Effector CD4-positive, alpha-beta T cell (primary cell): ENCODE measurements at regions not wholly inside any gene's neighbourhood (a gene's known extent, or its start where the extent isn't known, plus 50 kb on each side); places are given as distances from the start of the nearest gene placed in this dataset.
"Not testable (repeated sequence)": the region's sequence is repeated elsewhere in the genome, so short reads cannot be mapped to it uniquely, and the experiment has no call there.

Experiments used
- DNase-seq: peaks from one replicate; pipeline ENCODE4 v3.0.0-alpha.2; 2020

DNA sequence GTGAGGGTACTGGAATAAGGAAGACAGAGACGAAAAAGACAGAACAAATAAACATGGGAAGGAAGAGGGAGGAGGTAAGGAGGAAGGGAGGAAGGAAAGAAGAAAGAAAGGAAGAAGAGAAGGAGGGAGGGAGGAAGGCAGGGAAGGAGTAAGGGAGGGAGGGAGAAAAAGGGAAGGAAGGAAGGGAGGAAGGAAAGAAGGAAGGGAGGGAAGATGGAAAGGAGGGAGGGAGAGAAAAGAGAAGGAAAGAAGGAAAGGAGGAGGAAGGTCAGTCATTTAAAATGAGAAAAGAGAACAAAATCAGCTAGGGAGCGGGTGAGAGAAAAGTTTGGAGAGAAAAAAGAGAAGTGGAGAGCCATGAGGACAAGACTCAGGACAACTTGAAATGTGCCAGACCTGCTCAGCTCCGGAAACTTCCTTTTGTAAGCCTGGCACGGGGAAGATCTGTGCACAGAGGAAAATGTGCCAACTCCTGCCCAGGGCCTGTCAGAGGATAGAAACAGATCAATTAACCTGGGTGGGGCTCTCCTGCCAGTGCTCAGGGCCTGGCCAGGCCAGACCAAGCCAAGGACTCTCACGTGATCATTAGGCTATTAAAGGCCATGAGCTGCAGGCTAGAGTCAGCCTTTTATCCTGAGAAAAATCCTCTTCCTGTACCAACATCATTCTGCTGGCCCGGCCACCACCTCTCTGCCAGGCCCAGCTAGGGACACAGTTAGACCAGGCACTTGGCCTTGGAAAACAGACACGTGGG lies 50.1 kb upstream of the BCL6 start:
- DNase-seq: no peak

DNA sequence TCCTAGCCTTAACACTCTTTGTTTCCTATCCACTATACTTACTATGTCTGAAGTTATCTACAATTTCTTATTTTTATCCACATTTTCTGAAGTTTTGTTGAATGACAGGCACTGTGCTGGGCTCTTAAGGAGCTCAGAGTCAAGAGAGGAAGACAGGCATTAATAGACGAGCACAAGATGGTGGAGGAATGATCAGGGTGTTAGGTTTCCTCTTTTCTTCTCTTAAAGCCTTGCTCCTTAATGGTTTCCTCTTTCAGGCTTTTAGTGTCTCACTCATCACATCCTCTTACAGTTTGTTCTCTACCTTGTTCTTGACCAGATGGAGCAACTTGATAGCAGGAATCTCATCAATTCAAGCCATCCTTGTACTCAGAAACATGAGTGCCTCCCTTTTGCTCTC lies 52.9 kb upstream of the BCL6 start:
- DNase-seq: no peak

DNA sequence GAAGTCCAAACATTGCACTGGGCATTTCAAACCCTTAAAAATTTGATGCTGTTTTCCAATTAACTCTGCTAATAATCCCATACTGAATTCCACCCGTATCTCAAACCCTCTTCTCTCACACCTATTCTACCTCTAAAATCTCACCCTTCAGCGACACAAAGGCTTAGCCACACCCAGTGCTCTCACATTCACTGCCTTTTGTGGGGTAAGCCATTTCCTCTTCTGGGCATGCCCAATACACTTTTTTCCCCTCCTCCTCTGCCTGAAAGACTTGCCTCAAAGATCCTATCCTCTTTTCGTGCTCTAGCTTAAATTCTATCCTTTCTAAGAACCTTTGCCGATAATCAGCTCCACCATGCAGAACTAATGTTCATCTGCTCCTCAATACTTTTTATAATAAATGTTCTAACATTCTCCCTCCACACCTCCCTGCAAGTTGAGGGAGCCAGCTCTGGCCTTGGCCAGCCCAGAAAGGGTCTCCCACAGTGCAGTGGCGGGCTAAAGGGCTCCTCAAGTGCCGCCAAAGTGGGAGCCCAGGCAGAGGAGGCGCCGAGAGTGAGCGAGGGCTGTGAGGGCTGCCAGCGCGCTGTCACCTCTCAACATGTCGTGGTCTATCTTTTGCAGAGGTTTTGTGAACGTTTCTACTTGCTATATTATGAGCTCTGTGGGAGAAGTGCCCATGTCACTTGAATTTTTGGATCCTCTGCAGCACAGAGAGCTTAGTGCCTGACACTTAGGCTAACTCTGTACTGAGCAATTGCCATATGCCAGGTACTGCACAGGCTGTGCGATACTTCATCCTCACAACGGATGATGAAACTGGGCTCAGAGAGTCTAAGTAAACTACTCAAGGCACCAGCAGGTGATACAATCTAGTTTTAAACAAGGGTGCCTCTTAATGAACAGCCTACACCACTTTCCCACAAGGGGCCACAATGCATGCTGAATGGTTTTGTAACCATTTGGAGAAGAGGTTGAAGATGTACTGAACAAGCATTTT lies 53.6 kb upstream of the BCL6 start:
- no peak for DNase-seq

- DNase-seq: no peak
Measured at GRCh38 chr3:187799942-187800641, 54.8 kb upstream of the BCL6 start.

- no peak for DNase-seq
Measured at GRCh38 chr3:187801152-187801551, 55.9 kb upstream of the BCL6 start.

DNA sequence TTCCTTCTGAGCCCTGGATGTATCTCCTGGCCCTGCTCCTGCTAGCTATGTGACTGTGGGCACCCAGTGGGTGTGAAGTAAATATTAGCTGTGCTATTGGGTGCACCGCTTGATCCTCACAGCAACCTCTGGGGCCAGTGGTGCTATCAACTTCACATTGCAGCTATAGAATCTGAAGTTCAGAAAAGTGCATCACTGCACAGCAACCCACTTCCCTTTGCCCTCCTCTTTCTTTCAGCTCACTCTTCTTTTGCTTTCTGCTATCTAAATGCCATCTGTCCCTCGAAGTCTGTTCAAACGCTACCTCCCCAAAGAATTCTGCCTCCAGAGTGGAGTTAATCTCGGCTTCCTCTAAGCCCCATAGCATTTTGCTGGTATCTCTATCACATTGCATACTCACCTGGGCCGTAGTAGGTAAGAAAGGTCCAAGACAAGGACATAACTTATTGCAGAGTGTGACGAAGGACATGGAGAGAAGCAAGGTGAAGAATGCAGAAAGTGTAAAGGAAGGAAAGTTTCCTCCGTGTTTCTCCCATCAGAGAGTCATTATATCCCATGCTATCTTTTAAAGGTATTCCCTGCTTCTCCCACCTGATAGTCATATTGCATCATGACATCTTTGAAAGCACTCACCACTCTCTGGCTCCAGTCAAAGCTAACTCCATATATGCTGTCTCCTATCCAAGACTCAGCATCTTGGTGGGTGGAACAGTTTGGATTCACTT lies 57.1 kb upstream of the BCL6 start:
- no peak for DNase-seq

DNA sequence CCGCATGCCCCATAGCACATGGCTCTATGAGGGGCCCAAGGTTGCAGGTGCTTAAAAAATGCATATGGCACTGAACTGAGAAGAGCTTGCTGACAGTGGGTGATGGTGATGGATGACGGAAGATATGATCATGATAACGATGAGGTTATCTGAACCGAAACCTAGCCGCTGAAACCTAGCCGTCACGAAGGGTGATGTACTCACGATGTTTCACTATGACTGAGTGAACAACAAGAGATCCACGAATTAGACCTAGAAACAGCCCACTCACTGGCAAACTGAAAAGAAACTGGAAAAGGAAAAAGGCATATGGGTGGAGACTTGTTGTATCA lies 57.6 kb upstream of the BCL6 start:
- DNase-seq: peak; percentile 8

DNA sequence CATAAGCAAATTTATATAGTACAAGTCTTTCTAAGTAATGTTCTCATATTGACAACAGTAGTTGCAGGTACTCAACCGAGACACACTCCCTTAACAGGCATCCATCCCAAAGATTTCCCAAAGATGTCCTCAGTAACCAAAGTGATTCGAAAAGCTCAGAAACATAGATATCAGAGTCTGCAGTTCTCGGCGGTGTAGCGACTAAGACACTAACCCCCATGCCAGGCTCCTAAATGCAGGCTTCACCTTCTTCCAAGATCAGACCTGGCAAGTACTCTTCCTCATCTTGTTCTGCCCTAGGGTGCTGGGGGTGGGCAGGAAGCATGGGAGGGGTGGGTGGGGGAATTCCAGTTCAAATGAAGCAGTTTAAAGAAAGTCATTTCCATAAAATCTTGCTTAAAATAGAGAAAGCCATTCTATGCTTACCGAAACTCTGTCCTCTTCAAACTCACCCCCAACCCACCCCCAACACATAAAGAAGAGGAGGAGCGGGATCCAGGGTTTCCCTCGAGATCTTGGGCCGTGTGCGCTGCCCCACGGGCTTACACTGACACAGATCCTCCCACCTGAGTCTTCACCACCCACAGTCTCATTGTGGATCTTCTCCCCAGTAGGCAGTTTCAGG lies 59.0 kb upstream of the BCL6 start:
- no peak for DNase-seq

- no peak for DNase-seq
Measured at GRCh38 chr3:187804745-187805121, 59.5 kb upstream of the BCL6 start.

GRCh38 chr3:187805774-187806173 lies 60.5 kb upstream of the BCL6 start:
- DNase-seq: no peak

DNA sequence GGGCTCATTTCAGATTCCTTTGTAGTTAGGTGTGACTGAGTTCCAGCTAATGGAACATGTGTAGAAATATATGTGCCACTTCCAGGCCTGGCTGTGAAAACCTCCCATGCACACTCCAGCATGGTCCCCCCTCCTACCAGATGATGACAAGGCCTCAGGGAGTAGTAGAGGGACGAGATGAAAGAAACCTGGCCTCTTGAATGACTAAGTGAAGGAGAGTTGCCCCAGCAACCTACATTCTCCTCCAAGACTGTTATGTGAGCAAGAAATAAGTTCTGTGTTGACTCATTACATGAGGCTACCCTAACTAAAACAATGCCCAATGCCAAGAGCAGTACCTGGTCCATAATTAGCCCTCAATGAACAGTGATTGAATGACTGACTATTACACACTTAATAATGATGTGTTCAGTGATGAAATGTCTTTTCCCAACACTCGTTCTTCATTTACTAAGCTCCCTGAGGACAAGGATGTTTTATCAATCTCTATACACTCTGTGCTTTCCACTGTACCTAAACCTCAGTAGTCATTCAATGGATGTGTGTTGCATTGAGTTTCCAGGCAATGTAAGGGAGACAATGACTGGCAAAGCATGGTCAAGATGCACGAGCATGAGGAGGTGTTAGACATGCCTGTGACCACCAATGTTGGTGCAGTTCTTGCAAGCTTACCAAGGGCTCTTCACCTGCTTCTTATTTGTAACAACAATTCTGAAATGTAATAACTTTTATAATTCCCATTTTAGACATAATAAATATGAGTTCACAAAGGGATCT lies 62.0 kb upstream of the BCL6 start:
- DNase-seq: no peak

DNA sequence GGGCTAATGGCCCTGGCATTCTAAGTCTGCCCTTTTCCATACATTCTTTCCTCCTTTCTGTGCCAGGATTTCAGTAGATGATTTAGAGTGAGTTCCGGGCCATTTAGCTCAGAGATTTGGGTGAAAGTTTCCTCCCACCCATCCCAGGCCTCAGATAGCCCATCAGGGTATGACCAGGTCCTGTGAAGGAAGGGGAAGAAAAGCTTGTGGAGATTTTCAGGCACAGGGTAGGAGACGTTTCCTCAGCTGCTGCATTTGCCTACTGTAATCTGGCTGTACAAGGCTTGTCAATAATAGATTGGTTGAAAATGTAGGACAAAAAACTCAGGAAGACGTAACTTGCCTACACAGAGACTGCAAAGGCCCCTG lies 63.2 kb upstream of the BCL6 start:
- DNase-seq: no peak

- no peak for DNase-seq
Measured at GRCh38 chr3:187809612-187809991, 64.3 kb upstream of the BCL6 start.

- no peak for DNase-seq
Measured at GRCh38 chr3:187810021-187810446, 64.8 kb upstream of the BCL6 start.

GRCh38 chr3:187811585-187812250 lies 66.5 kb upstream of the BCL6 start:
- DNase-seq: no peak

- no peak for DNase-seq
Measured at GRCh38 chr3:187812496-187812895, 67.2 kb upstream of the BCL6 start.

GRCh38 chr3:187813198-187813597 lies 67.9 kb upstream of the BCL6 start:
- no peak for DNase-seq

DNA sequence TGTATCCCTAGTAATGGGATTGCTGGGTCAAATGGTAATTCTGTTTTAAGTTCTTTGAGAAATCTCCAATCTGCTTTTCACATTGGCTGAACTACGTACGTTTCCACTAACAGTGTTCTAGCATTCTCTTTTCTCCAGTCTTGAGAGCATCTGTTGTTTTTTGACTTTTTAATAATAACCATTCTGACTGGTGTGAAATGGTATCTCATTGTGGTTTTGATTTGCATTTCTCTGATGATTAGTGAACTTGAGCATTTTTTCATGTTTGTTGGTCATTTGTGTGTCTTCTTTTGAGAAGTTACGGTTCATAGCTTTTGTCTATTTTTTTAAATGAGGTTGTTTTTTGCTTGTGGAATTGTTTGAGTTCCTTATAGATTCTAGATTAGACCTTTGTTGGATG lies 72.5 kb upstream of the BCL6 start:
- not testable (repeated sequence) for DNase-seq

GRCh38 chr3:187821616-187822317 lies 76.5 kb upstream of the BCL6 start:
- no peak for DNase-seq

GRCh38 chr3:187822402-187822801 lies 77.1 kb upstream of the BCL6 start:
- DNase-seq: no peak
